SK-N-SH (cell line): ENCODE measurements at regions not wholly inside any gene's neighbourhood (a gene's known extent, or its start where the extent isn't known, plus 50 kb on each side); places are given as distances from the start of the nearest gene placed in this dataset.

Experiments used
- CTCF ChIA-PET: fragments of 300-600, 350-600 bp; formaldehyde crosslinking; extraction: SDS; loops from one replicate; lab custom pipeline; 2021; lab: Yijun Ruan, JAX
- POLR2A ChIA-PET: fragments of 350-600 bp; sonication (Branson Sonifier 250); formaldehyde crosslinking; extraction: SDS; loops from one replicate; lab custom pipeline; 2020; ENCODE audit warnings: antibody characterized with exemption, inconsistent platforms; lab: Yijun Ruan, JAX
- DNase-seq: peaks from one replicate; pipeline ENCODE4 v3.0.0; 2012
- H2AFZ ChIP-seq: fragments of 200-600 bp; sonication (generic); 2 replicates; pipeline ENCODE4 v1.8.1; 2016; ENCODE audit warnings: antibody characterized with exemption, mild to moderate bottlenecking, low read depth
- H3F3A ChIP-seq: fragments of 200-600 bp; sonication (generic); replicated peaks from 2 replicates; pipeline ENCODE3; 2016; ENCODE audit warnings: antibody characterized with exemption, mild to moderate bottlenecking; ENCODE audit not compliant: insufficient read depth
- H3K27ac ChIP-seq, 2 experiments: fragments of 200-500 bp in 1 of 2; fragments of 200-600 bp in 1 of 2; sonication (Bioruptor generic) in 1 of 2; sonication (generic), shearing (Covaris generic) in 1 of 2; 2 replicates each; pipeline versions ENCODE4 v1.5.1 to v1.6.1; 2014 to 2016; ENCODE audit warnings: low read depth in 2 of 2, inconsistent platforms in 1 of 2, low read length in 1 of 2, mild to moderate bottlenecking in 1 of 2, mixed read lengths in 1 of 2
- H3K27me3 ChIP-seq: fragments of 200-600 bp; sonication (generic), shearing (Covaris generic); 2 replicates; pipeline ENCODE4 v1.6.1; 2016; ENCODE audit warnings: mixed run types; ENCODE audit not compliant: insufficient read depth
- H3K36me3 ChIP-seq, 2 experiments: fragments of 200-500 bp in 1 of 2; fragments of 200-600 bp in 1 of 2; sonication (Bioruptor generic) in 1 of 2; sonication (generic) in 1 of 2; replicated peaks in 1 of 2; 2 replicates each; pipeline versions ENCODE3 to v1.5.1; 2014 to 2016; ENCODE audit warnings: low read length in 1 of 2, mild to moderate bottlenecking in 1 of 2; ENCODE audit not compliant: insufficient read depth in 2 of 2, control insufficient read depth in 1 of 2
- H3K4me1 ChIP-seq, 2 experiments: fragments of 200-500 bp in 1 of 2; fragments of 200-600 bp in 1 of 2; sonication (Bioruptor generic) in 1 of 2; sonication (generic), shearing (Covaris generic) in 1 of 2; 2 replicates each; pipeline versions ENCODE4 v1.5.1 to v1.6.1; 2014 to 2016; ENCODE audit warnings: low read depth in 1 of 2, low read length in 1 of 2, mixed run types in 1 of 2; ENCODE audit not compliant: insufficient read depth in 2 of 2, control insufficient read depth in 1 of 2
- H3K4me2 ChIP-seq: fragments of 200-600 bp; sonication (generic), shearing (Covaris generic); 2 replicates; pipeline ENCODE4 v1.6.1; 2017; ENCODE audit warnings: mixed run types
- H3K4me3 ChIP-seq, 2 experiments: fragments of 200-500 bp in 1 of 2; fragments of 200-600 bp in 1 of 2; sonication (Bioruptor generic) in 1 of 2; sonication (generic), shearing (Covaris generic) in 1 of 2; 2 replicates each; pipeline versions ENCODE4 v1.5.1 to v1.8.1; 2014 to 2016; ENCODE audit warnings: low read depth in 2 of 2, inconsistent platforms in 1 of 2, low read length in 1 of 2, mild to moderate bottlenecking in 1 of 2, mixed read lengths in 1 of 2, moderate library complexity in 1 of 2
- H3K79me2 ChIP-seq: fragments of 200-600 bp; sonication (generic); 2 replicates; pipeline ENCODE4 v1.8.1; 2017; ENCODE audit warnings: mild to moderate bottlenecking; ENCODE audit not compliant: insufficient read depth
- H3K9ac ChIP-seq: fragments of 200-600 bp; sonication (generic); 2 replicates; pipeline ENCODE4 v1.6.1; 2017; ENCODE audit warnings: mixed run types
- H3K9me2 ChIP-seq: fragments of 200-600 bp; sonication (generic); 2 replicates; pipeline ENCODE4 v1.6.1; 2017; ENCODE audit warnings: mixed run types
- H3K9me3 ChIP-seq: fragments of 200-600 bp; sonication (generic); 2 replicates; pipeline ENCODE4 v1.6.1; 2017; ENCODE audit warnings: mixed run types, mild to moderate bottlenecking, moderate library complexity
- H4K20me1 ChIP-seq: fragments of 200-600 bp; sonication (generic); 2 replicates; pipeline ENCODE4 v1.6.1; 2017; ENCODE audit warnings: mild to moderate bottlenecking, mixed run types; ENCODE audit not compliant: insufficient read depth
- EP300 ChIP-seq, 2 experiments: IDR thresholded peaks; 2 replicates each; pipeline versions ENCODE4 v1.4.0 to v1.6.1; 2012; ENCODE audit warnings: borderline replicate concordance in 1 of 2, low read depth in 1 of 2, low read length in 1 of 2
- EZH2phosphoT487 ChIP-seq: fragments of 200-600 bp; sonication (generic); IDR thresholded peaks from 2 replicates; pipeline ENCODE4 v1.6.1; 2017; ENCODE audit warnings: low read depth, mixed run types, mild to moderate bottlenecking, antibody characterized with exemption, moderate library complexity, borderline replicate concordance
- FOSL2 ChIP-seq: IDR thresholded peaks from 2 replicates; pipeline ENCODE4 v1.4.0; 2012; ENCODE audit warnings: low read depth, mild to moderate bottlenecking, moderate library complexity, borderline replicate concordance
- FOXJ3 ChIP-seq: sonication (generic); formaldehyde crosslinking; IDR thresholded peaks from 2 replicates; pipeline ENCODE4 v1.5.1; 2020; ENCODE audit warnings: mild to moderate bottlenecking, missing genetic modification reagents
- FOXM1 ChIP-seq: IDR thresholded peaks from 2 replicates; pipeline ENCODE4 v1.4.0; 2012; ENCODE audit warnings: low read depth, mild to moderate bottlenecking
- GATA2 ChIP-seq: sonication (generic); formaldehyde crosslinking; IDR thresholded peaks from 2 replicates; pipeline ENCODE4 v1.5.0; 2020; ENCODE audit warnings: mild to moderate bottlenecking, missing genetic modification reagents
- JUND ChIP-seq: IDR thresholded peaks from 2 replicates; pipeline ENCODE4 v1.4.0; 2012
- MXI1 ChIP-seq: IDR thresholded peaks from 2 replicates; pipeline ENCODE4 v1.6.1; 2012; ENCODE audit warnings: mild to moderate bottlenecking, low read depth, low read length, improper control_type of control experiment
- RXRA ChIP-seq: IDR thresholded peaks from 2 replicates; pipeline ENCODE4 v1.4.0; 2012; ENCODE audit warnings: low read depth, mild to moderate bottlenecking, borderline replicate concordance
- TAF1 ChIP-seq: IDR thresholded peaks from 2 replicates; pipeline ENCODE4 v1.6.1; 2012; ENCODE audit warnings: low read depth, mild to moderate bottlenecking, low read length, moderate library complexity, borderline replicate concordance
- TEAD4 ChIP-seq: IDR thresholded peaks from 2 replicates; pipeline ENCODE4 v1.4.0; 2012; ENCODE audit warnings: mild to moderate bottlenecking, borderline replicate concordance; ENCODE audit not compliant: insufficient read depth
- YY1 ChIP-seq: IDR thresholded peaks from 2 replicates; pipeline ENCODE4 v1.4.0; 2012; ENCODE audit warnings: low read depth, mild to moderate bottlenecking
- WGBS: methylation state at CpG from one replicate; pipeline ENCODE4 v1.1.6; 2017; ENCODE audit warnings: low lambda C conversion rate; 5-methylcytosine and 5-hydroxymethylcytosine counted together
- TF ChIP-seq, protein P1 (sequence below): IDR thresholded peaks from 2 replicates; pipeline ENCODE4 v1.6.1; 2012; ENCODE audit warnings: mild to moderate bottlenecking, low read depth, low read length, moderate library complexity
- TF ChIP-seq, protein P2 (sequence below): fragments of 200-600 bp; sonication (generic); IDR thresholded peaks from 2 replicates; pipeline ENCODE4 v1.6.1; 2017; ENCODE audit warnings: antibody characterized with exemption, mild to moderate bottlenecking, moderate library complexity
- TF ChIP-seq, protein P3 (sequence below): IDR thresholded peaks from 2 replicates; pipeline ENCODE4 v1.4.0; 2012; ENCODE audit warnings: low read depth

DNA sequence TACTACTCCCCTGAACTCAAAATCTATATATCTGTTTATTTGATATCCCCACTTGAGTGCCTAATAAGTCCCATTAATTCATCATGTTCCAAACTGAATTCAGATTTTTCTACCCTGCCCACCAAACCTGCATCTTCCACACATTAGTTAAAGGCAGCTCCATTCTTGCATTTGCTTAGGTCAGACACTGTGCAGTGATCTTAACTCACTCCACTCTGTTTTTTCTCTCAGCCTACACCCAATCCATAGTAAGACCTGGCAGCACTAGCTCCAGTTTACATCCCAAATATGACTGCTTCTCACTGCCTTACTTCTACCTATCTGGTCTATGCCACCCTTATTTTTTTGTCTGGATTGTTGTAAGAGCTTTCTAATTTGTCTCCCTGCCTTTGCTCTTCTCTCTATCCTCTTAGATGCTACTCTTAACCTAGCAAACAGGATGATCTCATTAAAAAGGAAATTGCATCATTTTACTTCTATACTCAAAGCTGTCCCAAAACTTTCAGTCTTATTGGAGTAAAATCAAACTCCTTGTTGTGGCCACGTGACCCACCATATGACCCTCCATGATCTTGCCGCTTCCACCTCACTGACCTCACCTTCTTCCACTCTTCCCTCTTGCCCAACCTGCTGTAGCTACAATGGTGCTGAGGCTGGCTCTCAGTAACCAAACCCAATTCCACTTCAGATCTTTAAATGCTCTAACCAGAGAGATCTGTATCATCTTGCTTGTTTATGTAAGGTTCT, 274.9 kb upstream of the FANCL start:
- ChIA-PET POLR2A (no interaction called here), CTCF (no interaction called here)
- no peaks in the 10 kb centered on the region for H3K4me1 ChIP-seq
- 74% methylated on average over 2 of the region's 2 CpGs for WGBS
- H3K4me2 ChIP-seq, result no peak overlapping the region
- H3K27ac ChIP-seq, result no peak overlapping the region
- no peaks in the 10 kb centered on the region for H3K36me3 ChIP-seq
- H3K9me3 ChIP-seq, result no peaks in the 10 kb centered on the region
- no peak overlapping the region for H2AFZ ChIP-seq
- H3K4me3 ChIP-seq, result no peak overlapping the region
- no peaks in the 10 kb centered on the region for H3K79me2 ChIP-seq
- H3K9me2 ChIP-seq, result no peaks in the 10 kb centered on the region
- H3K9ac ChIP-seq, result no peak overlapping the region
- H3F3A ChIP-seq, result no peaks in the 10 kb centered on the region
- no peak for TF ChIP-seq FOXM1
- TF ChIP-seq EP300 (IDR thresholded peaks at IDR 0.05; ENCODE audit: borderline replicate concordance in 1 of 2, low read depth in 1 of 2, low read length in 1 of 2), result no peak
- no peak for TF ChIP-seq YY1
- TF ChIP-seq, protein P1, sequence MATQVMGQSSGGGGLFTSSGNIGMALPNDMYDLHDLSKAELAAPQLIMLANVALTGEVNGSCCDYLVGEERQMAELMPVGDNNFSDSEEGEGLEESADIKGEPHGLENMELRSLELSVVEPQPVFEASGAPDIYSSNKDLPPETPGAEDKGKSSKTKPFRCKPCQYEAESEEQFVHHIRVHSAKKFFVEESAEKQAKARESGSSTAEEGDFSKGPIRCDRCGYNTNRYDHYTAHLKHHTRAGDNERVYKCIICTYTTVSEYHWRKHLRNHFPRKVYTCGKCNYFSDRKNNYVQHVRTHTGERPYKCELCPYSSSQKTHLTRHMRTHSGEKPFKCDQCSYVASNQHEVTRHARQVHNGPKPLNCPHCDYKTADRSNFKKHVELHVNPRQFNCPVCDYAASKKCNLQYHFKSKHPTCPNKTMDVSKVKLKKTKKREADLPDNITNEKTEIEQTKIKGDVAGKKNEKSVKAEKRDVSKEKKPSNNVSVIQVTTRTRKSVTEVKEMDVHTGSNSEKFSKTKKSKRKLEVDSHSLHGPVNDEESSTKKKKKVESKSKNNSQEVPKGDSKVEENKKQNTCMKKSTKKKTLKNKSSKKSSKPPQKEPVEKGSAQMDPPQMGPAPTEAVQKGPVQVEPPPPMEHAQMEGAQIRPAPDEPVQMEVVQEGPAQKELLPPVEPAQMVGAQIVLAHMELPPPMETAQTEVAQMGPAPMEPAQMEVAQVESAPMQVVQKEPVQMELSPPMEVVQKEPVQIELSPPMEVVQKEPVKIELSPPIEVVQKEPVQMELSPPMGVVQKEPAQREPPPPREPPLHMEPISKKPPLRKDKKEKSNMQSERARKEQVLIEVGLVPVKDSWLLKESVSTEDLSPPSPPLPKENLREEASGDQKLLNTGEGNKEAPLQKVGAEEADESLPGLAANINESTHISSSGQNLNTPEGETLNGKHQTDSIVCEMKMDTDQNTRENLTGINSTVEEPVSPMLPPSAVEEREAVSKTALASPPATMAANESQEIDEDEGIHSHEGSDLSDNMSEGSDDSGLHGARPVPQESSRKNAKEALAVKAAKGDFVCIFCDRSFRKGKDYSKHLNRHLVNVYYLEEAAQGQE, result no peak
- TF ChIP-seq GATA2, result no peak
- TF ChIP-seq MXI1, result no peak
- no peak for TF ChIP-seq FOXJ3
- TF ChIP-seq JUND, result no peak
- TF ChIP-seq, protein P2, sequence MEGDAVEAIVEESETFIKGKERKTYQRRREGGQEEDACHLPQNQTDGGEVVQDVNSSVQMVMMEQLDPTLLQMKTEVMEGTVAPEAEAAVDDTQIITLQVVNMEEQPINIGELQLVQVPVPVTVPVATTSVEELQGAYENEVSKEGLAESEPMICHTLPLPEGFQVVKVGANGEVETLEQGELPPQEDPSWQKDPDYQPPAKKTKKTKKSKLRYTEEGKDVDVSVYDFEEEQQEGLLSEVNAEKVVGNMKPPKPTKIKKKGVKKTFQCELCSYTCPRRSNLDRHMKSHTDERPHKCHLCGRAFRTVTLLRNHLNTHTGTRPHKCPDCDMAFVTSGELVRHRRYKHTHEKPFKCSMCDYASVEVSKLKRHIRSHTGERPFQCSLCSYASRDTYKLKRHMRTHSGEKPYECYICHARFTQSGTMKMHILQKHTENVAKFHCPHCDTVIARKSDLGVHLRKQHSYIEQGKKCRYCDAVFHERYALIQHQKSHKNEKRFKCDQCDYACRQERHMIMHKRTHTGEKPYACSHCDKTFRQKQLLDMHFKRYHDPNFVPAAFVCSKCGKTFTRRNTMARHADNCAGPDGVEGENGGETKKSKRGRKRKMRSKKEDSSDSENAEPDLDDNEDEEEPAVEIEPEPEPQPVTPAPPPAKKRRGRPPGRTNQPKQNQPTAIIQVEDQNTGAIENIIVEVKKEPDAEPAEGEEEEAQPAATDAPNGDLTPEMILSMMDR, result no peak
- TF ChIP-seq FOSL2, result no peak
- TF ChIP-seq EZH2phosphoT487, result no peak
- TF ChIP-seq, protein P3, sequence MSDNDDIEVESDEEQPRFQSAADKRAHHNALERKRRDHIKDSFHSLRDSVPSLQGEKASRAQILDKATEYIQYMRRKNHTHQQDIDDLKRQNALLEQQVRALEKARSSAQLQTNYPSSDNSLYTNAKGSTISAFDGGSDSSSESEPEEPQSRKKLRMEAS, result no peak
- no peak for TF ChIP-seq TEAD4
- TF ChIP-seq TAF1, result no peak
- no peak for TF ChIP-seq RXRA
- DNase-seq, result no peak
- no peaks in the 10 kb centered on the region for H4K20me1 ChIP-seq
- H3K27me3 ChIP-seq, result no peaks in the 10 kb centered on the region
